Suprapubic skin (tissue), 4 donors: ENCODE measurements at regions not wholly inside any gene's neighbourhood (a gene's known extent, or its start where the extent isn't known, plus 50 kb on each side); places are given as distances from the start of the nearest gene placed in this dataset.

Experiments used
- DNase-seq, 2 donors: peaks; one replicate each; pipeline ENCODE4 v3.0.0-alpha.2; 2019; ENCODE audit warnings: low spot score in 2 of 2
- H3K27ac ChIP-seq: fragments of 200-600 bp; sonication (generic); one replicate; pipeline ENCODE4 v1.5.1; 2019
- H3K27me3 ChIP-seq: fragments of 200-600 bp; sonication (generic); one replicate; pipeline ENCODE4 v1.5.1; 2019
- H3K36me3 ChIP-seq: fragments of 200-600 bp; sonication (generic); one replicate; pipeline ENCODE4 v1.5.1; 2019
- H3K4me1 ChIP-seq: fragments of 200-600 bp; sonication (generic); one replicate; pipeline ENCODE4 v1.5.1; 2019
- H3K4me3 ChIP-seq: fragments of 200-600 bp; sonication (generic); one replicate; pipeline ENCODE4 v1.5.1; 2019; ENCODE audit warnings: mild to moderate bottlenecking
- H3K9me3 ChIP-seq: fragments of 200-600 bp; sonication (generic); one replicate; pipeline ENCODE4 v1.5.1; 2019
- EP300 ChIP-seq: sonication (generic); formaldehyde crosslinking; IDR thresholded peaks from one replicate; pipeline ENCODE4 v1.6.1; 2017; ENCODE audit warnings: antibody characterized with exemption
- POLR2A ChIP-seq, 2 donors: fragments of 450-650 bp; IDR thresholded peaks; one replicate each; pipeline ENCODE4 v1.6.1; 2017; ENCODE audit warnings: antibody characterized with exemption in 2 of 2, mild to moderate bottlenecking in 2 of 2, moderate library complexity in 2 of 2
- POLR2AphosphoS5 ChIP-seq, 3 donors: sonication (generic); formaldehyde crosslinking; IDR thresholded peaks; one replicate each; pipeline ENCODE4 v1.6.1; 2017; ENCODE audit warnings: antibody characterized with exemption in 3 of 3
- WGBS: methylation state at CpG from one replicate; pipeline ENCODE4 v1.1.5; 2018; 5-methylcytosine and 5-hydroxymethylcytosine counted together
- TF ChIP-seq, protein P1 (sequence below), 2 donors: fragments of 200-600 bp in 1 of 2; fragments of 450-650 bp in 1 of 2; sonication (generic) in 1 of 2; IDR thresholded peaks; one replicate each; pipeline ENCODE4 v1.5.1; 2016 to 2019; ENCODE audit warnings: antibody characterized with exemption in 2 of 2, mild to moderate bottlenecking in 1 of 2, moderate library complexity in 1 of 2

GRCh38 chr16:50925758-50926357 is 184.0 kb downstream of the CYLD start:
- Histone ChIP-seq H3K4me1 (no peaks in the 10 kb centered on the region), H3K4me3 (no peak overlapping the region), H3K9me3 (no peaks in the 10 kb centered on the region), H3K27ac (no peak overlapping the region), H3K36me3 (no peaks in the 10 kb centered on the region), H3K27me3 (peaks cover 18% of the 10 kb centered on the region)
- 79% methylated on average over 7 of the region's 7 CpGs for WGBS
- TF ChIP-seq POLR2AphosphoS5 (IDR thresholded peaks at IDR 0.05) (no peak), EP300 (no peak), POLR2A (IDR thresholded peaks at IDR 0.05) (no peak)
- TF ChIP-seq, protein P1, sequence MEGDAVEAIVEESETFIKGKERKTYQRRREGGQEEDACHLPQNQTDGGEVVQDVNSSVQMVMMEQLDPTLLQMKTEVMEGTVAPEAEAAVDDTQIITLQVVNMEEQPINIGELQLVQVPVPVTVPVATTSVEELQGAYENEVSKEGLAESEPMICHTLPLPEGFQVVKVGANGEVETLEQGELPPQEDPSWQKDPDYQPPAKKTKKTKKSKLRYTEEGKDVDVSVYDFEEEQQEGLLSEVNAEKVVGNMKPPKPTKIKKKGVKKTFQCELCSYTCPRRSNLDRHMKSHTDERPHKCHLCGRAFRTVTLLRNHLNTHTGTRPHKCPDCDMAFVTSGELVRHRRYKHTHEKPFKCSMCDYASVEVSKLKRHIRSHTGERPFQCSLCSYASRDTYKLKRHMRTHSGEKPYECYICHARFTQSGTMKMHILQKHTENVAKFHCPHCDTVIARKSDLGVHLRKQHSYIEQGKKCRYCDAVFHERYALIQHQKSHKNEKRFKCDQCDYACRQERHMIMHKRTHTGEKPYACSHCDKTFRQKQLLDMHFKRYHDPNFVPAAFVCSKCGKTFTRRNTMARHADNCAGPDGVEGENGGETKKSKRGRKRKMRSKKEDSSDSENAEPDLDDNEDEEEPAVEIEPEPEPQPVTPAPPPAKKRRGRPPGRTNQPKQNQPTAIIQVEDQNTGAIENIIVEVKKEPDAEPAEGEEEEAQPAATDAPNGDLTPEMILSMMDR (IDR thresholded peaks at IDR 0.05), result no peak
- no peak for DNase-seq

- Histone ChIP-seq H3K27me3 (peaks cover 18% of the 10 kb centered on the region), H3K4me1 (no peaks in the 10 kb centered on the region), H3K9me3 (no peaks in the 10 kb centered on the region), H3K36me3 (no peaks in the 10 kb centered on the region), H3K27ac (no peak overlapping the region), H3K4me3 (no peak overlapping the region)
- no peak for DNase-seq
- TF ChIP-seq POLR2A (IDR thresholded peaks at IDR 0.05) (no peak), EP300 (no peak), POLR2AphosphoS5 (IDR thresholded peaks at IDR 0.05) (no peak)
- TF ChIP-seq, protein P1 (IDR thresholded peaks at IDR 0.05), result no peak
- 70% methylated on average over 8 of the region's 8 CpGs for WGBS
These were observed 183.1 kb downstream of the CYLD start for GRCh38 chr16:50924759-50925545.

DNA sequence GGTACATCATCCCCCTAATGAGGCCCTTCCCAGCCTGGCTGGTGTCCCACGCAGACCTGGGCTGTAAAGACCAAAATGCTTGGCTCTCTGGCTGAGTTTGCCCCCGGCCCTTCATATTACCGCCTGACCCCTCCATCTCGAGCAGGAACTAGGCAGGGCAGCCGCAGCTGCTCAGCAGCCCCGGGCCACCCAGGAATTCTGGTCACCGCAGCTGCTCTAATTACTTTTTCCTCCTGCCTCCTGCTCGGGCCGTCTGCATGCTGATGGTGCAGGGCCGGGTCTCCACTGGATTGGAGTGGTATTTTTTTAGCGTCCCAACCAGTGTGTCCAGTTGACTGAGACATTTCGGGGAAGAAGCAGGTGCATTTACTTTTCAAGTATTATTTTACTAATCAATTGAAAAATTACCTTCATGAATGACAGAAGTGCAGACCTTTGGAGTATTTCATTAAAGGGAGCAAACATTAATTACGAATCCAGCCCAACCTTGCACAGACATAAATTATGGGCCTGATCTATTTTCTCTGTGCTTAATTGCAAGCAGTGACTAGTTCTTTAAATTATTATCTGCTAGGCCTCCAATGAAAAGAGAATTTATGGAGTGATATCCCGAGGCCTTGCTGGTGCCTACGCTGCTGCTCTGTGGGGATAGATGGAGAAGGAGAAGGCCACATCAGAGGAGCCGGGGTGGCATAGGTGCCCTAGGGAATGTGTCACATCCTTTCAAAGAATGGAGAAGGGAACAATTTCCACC is 176.2 kb downstream of the CYLD start:
- Histone ChIP-seq H3K9me3 (no peaks in the 10 kb centered on the region), H3K4me1 (no peaks in the 10 kb centered on the region), H3K27ac (no peak overlapping the region), H3K4me3 (no peak overlapping the region), H3K36me3 (no peaks in the 10 kb centered on the region), H3K27me3 (peaks cover 5% of the 10 kb centered on the region)
- WGBS, result 60% methylated on average over 16 of the region's 16 CpGs
- DNase-seq, result no peak
- TF ChIP-seq POLR2A (IDR thresholded peaks at IDR 0.05), result no peak
- TF ChIP-seq, protein P1 (IDR thresholded peaks at IDR 0.05), result no peak

- Histone ChIP-seq H3K4me1 (no peaks in the 10 kb centered on the region), H3K9me3 (no peaks in the 10 kb centered on the region), H3K27ac (no peak overlapping the region), H3K36me3 (no peaks in the 10 kb centered on the region), H3K27me3 (no peaks in the 10 kb centered on the region), H3K4me3 (no peak overlapping the region)
- no peak for DNase-seq
- TF ChIP-seq, protein P1 (IDR thresholded peaks at IDR 0.05), result no peak
- TF ChIP-seq EP300 (no peak), POLR2A (IDR thresholded peaks at IDR 0.05) (no peak), POLR2AphosphoS5 (IDR thresholded peaks at IDR 0.05) (no peak)
These were observed 174.2 kb downstream of the CYLD start for GRCh38 chr16:50916040-50916439.

DNA sequence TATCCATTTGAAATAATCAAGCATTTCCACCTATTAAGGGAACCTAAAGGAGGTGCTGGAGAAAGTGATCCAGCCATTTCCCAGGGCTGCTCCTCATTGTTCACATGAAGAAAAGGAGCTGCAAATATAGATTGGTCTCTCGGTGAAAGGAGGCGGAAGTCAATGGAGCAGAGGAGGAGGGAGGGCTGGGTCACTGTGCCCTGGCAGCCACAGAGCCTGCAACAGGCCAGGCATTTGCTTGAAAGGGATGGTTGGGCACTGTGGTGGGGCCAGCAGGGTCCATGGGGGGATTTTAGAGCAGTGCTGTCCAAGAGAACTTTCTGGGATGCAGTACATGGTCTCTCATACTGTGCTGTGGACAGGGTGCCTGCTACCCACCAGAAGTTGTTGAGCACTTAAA is 173.2 kb downstream of the CYLD start:
- Histone ChIP-seq H3K27me3 (no peaks in the 10 kb centered on the region), H3K4me3 (no peak overlapping the region), H3K9me3 (no peaks in the 10 kb centered on the region), H3K27ac (no peak overlapping the region), H3K36me3 (no peaks in the 10 kb centered on the region), H3K4me1 (no peaks in the 10 kb centered on the region)
- no peak for DNase-seq
- 74% methylated on average over 2 of the region's 2 CpGs for WGBS
- no peak for TF ChIP-seq POLR2AphosphoS5 (IDR thresholded peaks at IDR 0.05)
- TF ChIP-seq POLR2A (IDR thresholded peaks at IDR 0.05), result no peak
- TF ChIP-seq EP300, result no peak
- TF ChIP-seq, protein P1 (IDR thresholded peaks at IDR 0.05), result no peak
